ENCODE measurements at regions not wholly inside any gene's neighbourhood (a gene's known extent, or its start where the extent isn't known, plus 50 kb on each side); places are given as distances from the start of the nearest gene placed in this dataset.

DNA sequence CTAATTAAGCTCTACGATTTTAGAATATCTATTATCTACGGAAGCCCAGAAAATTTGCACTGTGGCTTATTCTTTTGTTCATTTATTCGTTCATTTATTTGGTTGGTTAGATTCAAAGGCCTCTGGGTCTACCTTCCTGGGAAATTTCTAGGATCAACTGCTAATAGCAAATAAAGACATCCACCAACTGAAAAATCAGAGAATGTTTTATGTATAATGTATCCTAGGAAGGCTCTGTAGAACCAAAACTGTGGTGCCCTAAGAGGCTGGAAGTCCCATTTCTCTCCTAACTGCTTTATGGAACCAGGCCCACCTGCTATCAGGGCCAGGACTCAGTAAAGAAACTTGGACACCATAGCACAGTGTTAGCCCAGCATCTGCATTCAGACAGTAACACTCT, 923.4 kb upstream of the AUTS2 start:
- WGBS, 2 experiments (ENCODE audit: extremely low coverage in 2 of 2, insufficient read length in 1 of 2): no CpG with 5 or more reads among the region's 3 CpGs
- Histone ChIP-seq H2BK15ac (ENCODE audit: low read depth, low read length) (no peak overlapping the region), H3K18ac (ENCODE audit: low read depth, low read length) (no peak overlapping the region), H3K9me3 (ENCODE audit: control insufficient read depth, insufficient read depth, low read length) (peaks cover 5% of the 10 kb centered on the region; the same call in 1 of the 2 replicates), H3K9ac (ENCODE audit: low read depth, low read length) (no peak overlapping the region), H3K14ac (replicated peaks; ENCODE audit: low read depth, low read length) (no peak overlapping the region), H2AFZ (replicated peaks; ENCODE audit: low read length, poor library complexity) (no peak overlapping the region), H3K23ac (ENCODE audit: low read depth, low read length) (no peak overlapping the region), H2BK5ac (ENCODE audit: low read depth, low read length, poor library complexity, severe bottlenecking) (no peak overlapping the region), H3K4ac (ENCODE audit: low read depth, low read length) (no peak overlapping the region), H2AK9ac (replicated peaks; ENCODE audit: low read depth, low read length, poor library complexity) (no peak overlapping the region), H3K4me1 (ENCODE audit: control insufficient read depth, insufficient read depth, low read length) (no peaks in the 10 kb centered on the region), H3K4me3 (ENCODE audit: insufficient read depth, low read depth, low read length) (no peak overlapping the region), H3K36me3 (ENCODE audit: control insufficient read depth, insufficient read depth, low read length) (no peaks in the 10 kb centered on the region), H4K5ac (ENCODE audit: low read depth, low read length) (no peak overlapping the region), H3K4me2 (ENCODE audit: low read depth, low read length) (no peak overlapping the region), H2BK120ac (ENCODE audit: low read depth, low read length) (no peak overlapping the region), H3K56ac (ENCODE audit: extremely low read depth, insufficient read depth, low read length) (no peak overlapping the region), H4K20me1 (ENCODE audit: insufficient read depth, low read length) (no peaks in the 10 kb centered on the region), H2AK5ac (ENCODE audit: low read depth, low read length) (no peak overlapping the region), H3K79me1 (ENCODE audit: low read depth in 1 of 2, low read length in 2 of 2) (no peaks in the 10 kb centered on the region), H3K27me3 (ENCODE audit: control insufficient read depth, insufficient read depth, low read length) (no peaks in the 10 kb centered on the region), H3K9me1 (ENCODE audit: insufficient read depth, low read length) (no peaks in the 10 kb centered on the region), H4K91ac (ENCODE audit: insufficient read depth, low read depth, low read length) (no peak overlapping the region), H4K8ac (ENCODE audit: low read depth in 2 of 2, low read length in 2 of 2) (no peak overlapping the region), H3K27ac (ENCODE audit: insufficient read depth, low read length) (no peak overlapping the region), H2BK20ac (ENCODE audit: low read depth, low read length) (no peak overlapping the region)
- dilution Hi-C loops (cut with HindIII; ENCODE audit: low sequenced_read_pairs, unreplicated experiment): no loop called here
- DNase-seq (no peak), ATAC-seq (ENCODE audit: low read depth) (no peak)
- POLR2A ChIA-PET (ENCODE audit: unreplicated experiment): no interaction called here
- CTCF ChIA-PET: no interaction called here
- in situ Hi-C loops (cut with MboI; ENCODE audit: low sequenced_read_pairs): no loop called here
- intact Hi-C loops (cut with micrococcal nuclease): no loop called here
- TF ChIP-seq RCOR1 (IDR thresholded peaks at IDR 0.05; ENCODE audit: insufficient replicate concordance, low read length) (no peak), SMC3 (IDR thresholded peaks at IDR 0.05; ENCODE audit: low read depth, low read length) (no peak), MAZ (IDR thresholded peaks at IDR 0.05; ENCODE audit: borderline replicate concordance, low read depth, low read length) (no peak), BHLHE40 (IDR thresholded peaks at IDR 0.05; ENCODE audit: low read depth, low read length) (no peak), POLR2A (IDR thresholded peaks at IDR 0.05; ENCODE audit: low read depth, low read length) (no peak), CEBPB (IDR thresholded peaks at IDR 0.05; ENCODE audit: low read depth, low read length) (no peak), RAD21 (IDR thresholded peaks at IDR 0.05; ENCODE audit: low read length) (no peak), MAFK (IDR thresholded peaks at IDR 0.05; ENCODE audit: low read depth, low read length) (no peak)
- TF ChIP-seq, protein P1, sequence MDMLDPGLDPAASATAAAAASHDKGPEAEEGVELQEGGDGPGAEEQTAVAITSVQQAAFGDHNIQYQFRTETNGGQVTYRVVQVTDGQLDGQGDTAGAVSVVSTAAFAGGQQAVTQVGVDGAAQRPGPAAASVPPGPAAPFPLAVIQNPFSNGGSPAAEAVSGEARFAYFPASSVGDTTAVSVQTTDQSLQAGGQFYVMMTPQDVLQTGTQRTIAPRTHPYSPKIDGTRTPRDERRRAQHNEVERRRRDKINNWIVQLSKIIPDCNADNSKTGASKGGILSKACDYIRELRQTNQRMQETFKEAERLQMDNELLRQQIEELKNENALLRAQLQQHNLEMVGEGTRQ (IDR thresholded peaks at IDR 0.05; ENCODE audit: low read depth, low read length): no peak
- TF ChIP-seq, protein P2, sequence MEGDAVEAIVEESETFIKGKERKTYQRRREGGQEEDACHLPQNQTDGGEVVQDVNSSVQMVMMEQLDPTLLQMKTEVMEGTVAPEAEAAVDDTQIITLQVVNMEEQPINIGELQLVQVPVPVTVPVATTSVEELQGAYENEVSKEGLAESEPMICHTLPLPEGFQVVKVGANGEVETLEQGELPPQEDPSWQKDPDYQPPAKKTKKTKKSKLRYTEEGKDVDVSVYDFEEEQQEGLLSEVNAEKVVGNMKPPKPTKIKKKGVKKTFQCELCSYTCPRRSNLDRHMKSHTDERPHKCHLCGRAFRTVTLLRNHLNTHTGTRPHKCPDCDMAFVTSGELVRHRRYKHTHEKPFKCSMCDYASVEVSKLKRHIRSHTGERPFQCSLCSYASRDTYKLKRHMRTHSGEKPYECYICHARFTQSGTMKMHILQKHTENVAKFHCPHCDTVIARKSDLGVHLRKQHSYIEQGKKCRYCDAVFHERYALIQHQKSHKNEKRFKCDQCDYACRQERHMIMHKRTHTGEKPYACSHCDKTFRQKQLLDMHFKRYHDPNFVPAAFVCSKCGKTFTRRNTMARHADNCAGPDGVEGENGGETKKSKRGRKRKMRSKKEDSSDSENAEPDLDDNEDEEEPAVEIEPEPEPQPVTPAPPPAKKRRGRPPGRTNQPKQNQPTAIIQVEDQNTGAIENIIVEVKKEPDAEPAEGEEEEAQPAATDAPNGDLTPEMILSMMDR (conservative IDR thresholded peaks at IDR 0.05; ENCODE audit: low read depth, low read length): no peak
- TF ChIP-seq, protein P3, sequence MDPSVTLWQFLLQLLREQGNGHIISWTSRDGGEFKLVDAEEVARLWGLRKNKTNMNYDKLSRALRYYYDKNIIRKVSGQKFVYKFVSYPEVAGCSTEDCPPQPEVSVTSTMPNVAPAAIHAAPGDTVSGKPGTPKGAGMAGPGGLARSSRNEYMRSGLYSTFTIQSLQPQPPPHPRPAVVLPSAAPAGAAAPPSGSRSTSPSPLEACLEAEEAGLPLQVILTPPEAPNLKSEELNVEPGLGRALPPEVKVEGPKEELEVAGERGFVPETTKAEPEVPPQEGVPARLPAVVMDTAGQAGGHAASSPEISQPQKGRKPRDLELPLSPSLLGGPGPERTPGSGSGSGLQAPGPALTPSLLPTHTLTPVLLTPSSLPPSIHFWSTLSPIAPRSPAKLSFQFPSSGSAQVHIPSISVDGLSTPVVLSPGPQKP (IDR thresholded peaks at IDR 0.05; ENCODE audit: borderline replicate concordance, low read depth, low read length): no peak
- BruUV-seq (replicated peaks): no TSS peak

Data from IMR-90 (cell line).